Esophagus squamous epithelium (tissue), 4 donors: ENCODE measurements at regions not wholly inside any gene's neighbourhood (a gene's known extent, or its start where the extent isn't known, plus 50 kb on each side); places are given as distances from the start of the nearest gene placed in this dataset.

ENCODE experiments used
- POLR2A ChIP-seq, 4 donors: fragments of 450-650 bp; IDR thresholded peaks; one replicate each; pipeline ENCODE4 v1.6.1; 2017; ENCODE audit warnings: antibody characterized with exemption in 4 of 4, mild to moderate bottlenecking in 4 of 4, moderate library complexity in 3 of 4
- TF ChIP-seq, protein P1 (sequence below), 6 experiments: fragments of 450-650 bp in 4 of 6; fragments of 200-600 bp in 2 of 6; sonication (generic) in 2 of 6; IDR thresholded peaks; one replicate each; pipeline ENCODE4 v1.5.1; 2016 to 2019; ENCODE audit warnings: antibody characterized with exemption in 6 of 6, mild to moderate bottlenecking in 4 of 6, moderate library complexity in 4 of 6

DNA sequence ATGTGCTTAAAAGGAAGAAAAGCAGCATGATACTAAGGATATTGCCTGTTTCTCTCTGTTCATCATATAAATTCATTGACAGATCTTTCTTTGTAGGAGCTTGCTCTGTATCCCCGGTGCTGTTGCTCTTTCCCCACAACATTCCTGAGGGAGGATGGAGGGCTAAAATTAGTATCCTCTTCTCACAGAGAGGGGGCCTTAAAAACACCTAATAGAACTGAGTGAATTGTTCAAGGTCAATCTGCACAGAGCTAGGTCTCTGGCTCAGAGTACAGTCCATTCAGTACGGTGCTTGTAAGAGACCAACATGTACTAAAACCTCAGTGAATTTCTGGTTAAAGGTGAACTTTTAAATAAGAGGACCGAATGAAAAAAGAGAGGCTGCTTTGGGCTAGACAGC, 88.7 kb downstream of the PALM2AKAP2 start:
- TF ChIP-seq, protein P1, sequence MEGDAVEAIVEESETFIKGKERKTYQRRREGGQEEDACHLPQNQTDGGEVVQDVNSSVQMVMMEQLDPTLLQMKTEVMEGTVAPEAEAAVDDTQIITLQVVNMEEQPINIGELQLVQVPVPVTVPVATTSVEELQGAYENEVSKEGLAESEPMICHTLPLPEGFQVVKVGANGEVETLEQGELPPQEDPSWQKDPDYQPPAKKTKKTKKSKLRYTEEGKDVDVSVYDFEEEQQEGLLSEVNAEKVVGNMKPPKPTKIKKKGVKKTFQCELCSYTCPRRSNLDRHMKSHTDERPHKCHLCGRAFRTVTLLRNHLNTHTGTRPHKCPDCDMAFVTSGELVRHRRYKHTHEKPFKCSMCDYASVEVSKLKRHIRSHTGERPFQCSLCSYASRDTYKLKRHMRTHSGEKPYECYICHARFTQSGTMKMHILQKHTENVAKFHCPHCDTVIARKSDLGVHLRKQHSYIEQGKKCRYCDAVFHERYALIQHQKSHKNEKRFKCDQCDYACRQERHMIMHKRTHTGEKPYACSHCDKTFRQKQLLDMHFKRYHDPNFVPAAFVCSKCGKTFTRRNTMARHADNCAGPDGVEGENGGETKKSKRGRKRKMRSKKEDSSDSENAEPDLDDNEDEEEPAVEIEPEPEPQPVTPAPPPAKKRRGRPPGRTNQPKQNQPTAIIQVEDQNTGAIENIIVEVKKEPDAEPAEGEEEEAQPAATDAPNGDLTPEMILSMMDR (IDR thresholded peaks at IDR 0.05), result no peak
- no peak for TF ChIP-seq POLR2A (IDR thresholded peaks at IDR 0.05)
